ENCODE measurements at regions not wholly inside any gene's neighbourhood (a gene's known extent, or its start where the extent isn't known, plus 50 kb on each side); places are given as distances from the start of the nearest gene placed in this dataset.

DNA sequence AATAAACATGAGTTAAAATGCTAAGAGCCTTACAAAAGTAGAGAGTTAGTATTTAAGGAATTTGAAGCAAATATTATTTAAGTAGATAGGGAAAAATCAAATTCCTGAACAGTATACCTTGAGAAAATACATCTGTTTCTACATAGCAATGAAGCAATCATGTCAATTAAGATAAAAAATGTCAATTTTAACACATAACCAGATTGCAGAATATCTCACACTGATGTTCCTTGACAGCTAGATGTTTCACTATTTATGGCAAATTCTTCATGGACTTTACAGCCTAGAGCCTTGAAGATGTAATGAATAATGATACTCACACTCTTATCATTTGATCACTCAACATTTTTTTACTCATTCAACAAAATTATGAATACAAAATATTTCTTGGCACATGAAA is 708.2 kb upstream of the PTPRD start:
- no peak for DNase-seq (ENCODE audit: low spot score)

DNA sequence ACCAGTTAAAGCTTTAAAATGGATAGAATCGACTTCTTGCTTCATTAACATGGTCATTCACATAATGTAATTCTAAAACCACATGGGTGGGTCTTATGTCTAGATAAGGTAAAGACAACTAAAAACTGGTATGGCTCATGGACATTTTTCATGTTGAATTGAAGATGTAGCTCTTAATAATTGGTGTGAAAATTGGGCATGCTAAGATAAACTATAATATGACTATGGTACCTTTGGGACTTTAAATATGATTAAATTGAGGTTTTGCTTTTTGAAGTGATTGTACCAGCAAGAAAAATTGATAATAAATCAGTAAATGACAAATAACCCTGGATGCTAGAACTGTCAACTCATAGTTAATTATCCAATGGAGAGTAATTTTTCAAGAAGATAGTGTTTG is 710.7 kb upstream of the PTPRD start:
- DNase-seq (ENCODE audit: low spot score): no peak

DNA sequence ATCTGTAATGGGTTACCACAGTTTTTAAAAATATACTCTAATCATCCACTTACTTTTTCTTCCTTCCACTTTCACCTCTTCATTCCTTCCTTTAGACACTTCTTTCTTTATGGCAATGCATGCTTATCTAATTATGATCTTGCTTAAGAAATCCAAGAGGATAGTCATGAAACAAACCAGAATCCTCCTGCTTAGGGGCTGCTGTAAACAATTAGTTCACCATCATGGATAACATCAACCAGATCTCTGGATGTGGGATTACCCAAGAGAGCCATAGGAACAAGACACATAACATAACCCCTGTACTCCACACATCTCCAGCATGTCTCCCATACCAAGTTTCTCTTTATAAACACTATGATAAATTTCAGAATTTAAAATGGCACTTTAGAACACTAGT is 713.4 kb upstream of the PTPRD start:
- no peak for DNase-seq (ENCODE audit: low spot score)

DNA sequence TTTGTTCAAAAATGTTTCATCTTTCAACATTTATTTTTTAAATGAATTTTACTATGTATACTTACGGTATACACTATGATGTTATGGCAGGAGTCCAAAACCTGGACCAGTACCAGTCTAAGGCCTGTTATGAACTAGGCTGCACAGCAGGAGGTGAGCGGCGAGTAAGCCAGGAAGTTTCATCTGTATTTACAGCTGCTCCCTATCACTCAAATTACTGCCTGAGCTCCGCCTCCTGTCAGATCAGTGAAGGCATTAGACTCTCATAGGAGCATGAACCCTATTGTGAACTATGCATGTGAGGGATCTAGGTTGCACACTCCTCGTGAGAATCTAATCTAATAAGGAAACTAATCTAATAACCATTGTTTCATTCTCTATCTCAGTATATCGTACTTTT is 715.5 kb upstream of the PTPRD start:
- no peak for DNase-seq (ENCODE audit: low spot score)

DNA sequence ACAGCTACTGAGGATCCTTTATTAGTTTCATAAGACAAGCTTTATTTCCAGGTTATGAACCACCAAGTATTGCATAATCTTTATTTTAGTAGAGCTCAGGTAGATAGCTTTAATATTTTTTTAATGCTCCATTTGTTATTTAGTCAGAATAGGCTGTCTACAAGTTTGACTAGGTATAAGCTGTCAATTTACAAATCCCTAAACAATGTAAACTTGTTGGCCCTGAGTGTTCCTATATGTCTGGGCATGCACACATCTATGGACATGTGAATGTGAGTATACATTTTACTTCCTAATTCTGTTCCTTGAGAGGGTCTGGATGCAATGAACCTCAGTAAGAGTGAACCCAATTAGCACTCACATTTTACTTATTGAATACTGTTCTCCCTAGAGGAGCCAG is 722.2 kb upstream of the PTPRD start:
- DNase-seq (ENCODE audit: low spot score): no peak

DNA sequence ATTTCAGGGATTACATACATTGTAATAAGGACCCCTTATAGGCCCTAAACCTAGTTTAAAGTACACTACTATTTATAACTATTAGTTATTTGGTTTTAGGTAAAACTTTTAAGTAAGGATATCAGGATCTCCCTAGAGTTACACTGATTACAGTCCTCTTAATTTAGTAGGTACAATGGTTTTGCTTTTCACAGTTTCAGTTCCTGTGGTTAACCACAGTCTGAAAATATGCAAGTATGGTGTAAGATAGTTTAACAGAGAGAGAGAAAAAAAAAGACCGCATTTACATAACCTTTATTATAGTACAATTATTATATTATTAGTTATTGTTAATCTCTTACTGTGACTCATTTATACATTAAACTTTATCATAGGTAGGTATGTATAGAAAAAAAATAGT is 725.3 kb upstream of the PTPRD start:
- no peak for DNase-seq (ENCODE audit: low spot score)

DNA sequence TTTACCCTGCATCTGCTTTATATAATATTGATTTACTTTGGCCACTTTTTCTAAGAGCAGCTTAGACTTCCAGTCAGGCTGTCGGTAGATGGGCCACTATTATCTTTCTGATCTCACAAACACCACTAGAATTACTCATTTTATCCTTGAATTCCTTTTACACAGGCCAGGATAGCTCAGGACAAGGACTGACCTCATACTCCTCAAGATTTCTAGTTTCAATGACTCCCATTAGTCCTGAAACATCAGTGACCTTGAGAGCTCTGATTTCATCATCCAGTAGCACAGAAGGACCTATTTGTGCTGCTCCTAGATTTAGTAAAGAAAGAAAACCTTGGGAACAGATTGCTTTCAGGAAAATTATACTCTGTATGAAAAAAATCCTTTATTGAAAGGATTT is 727.9 kb upstream of the PTPRD start:
- DNase-seq (ENCODE audit: low spot score): no peak

DNA sequence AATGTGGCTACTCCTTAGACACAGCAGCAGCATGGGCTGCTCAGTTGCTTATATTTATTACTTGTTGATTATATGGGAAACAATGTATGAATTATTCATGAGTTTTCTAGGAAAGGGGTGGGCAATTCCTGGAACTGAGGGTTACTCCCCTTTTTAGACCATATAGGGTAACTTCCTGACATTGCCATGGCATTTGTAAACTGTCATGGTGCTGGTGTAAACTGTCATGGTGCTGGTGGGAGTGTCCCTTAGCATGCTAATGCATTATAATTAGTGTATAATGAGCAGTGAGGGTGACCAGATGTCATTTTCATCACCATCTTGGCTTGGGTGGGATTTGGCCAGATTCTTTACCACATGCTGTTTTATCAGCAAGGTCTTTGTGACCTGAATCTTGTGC is 734.6 kb upstream of the PTPRD start:
- DNase-seq (ENCODE audit: low spot score): no peak

DNA sequence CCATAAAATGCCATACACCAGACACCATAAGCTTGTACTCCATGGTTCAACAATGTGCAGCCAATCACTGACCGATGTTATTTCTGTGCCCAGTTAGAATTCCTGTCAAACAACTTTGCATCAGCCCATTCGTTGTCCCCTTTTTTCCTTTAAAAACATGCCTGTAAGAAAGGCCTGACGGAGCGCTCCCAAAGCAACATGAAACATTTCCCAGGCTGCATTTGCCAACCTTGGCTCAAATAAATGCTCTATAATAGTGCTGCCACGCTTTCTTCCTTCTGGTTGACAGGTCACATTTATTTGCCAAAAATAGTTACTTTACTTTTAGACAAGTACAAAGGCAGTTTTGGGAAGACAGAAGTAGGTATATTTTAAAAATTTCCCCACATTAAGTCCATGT is 735.6 kb upstream of the PTPRD start:
- DNase-seq (ENCODE audit: low spot score): no peak

DNA sequence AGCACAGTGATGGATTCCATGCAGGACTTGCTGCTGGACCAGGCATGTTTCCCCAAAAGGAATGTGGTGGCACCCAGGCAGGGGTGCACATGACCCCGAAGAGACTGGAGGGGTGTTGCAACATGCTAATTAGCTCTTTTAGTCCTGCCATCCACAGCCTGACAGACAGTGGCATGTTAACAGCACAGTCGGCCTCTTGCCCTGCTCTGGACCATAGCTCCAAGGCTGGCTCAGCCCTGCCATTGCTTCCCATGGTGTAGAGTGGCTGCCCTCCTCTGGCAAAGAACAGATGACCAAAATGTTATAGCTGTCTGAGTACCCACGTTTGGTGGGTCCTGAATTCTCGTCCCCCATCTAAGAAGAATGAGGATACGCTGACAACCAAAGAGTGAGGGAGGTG is 736.4 kb upstream of the PTPRD start:
- DNase-seq (ENCODE audit: low spot score): no peak

DNA sequence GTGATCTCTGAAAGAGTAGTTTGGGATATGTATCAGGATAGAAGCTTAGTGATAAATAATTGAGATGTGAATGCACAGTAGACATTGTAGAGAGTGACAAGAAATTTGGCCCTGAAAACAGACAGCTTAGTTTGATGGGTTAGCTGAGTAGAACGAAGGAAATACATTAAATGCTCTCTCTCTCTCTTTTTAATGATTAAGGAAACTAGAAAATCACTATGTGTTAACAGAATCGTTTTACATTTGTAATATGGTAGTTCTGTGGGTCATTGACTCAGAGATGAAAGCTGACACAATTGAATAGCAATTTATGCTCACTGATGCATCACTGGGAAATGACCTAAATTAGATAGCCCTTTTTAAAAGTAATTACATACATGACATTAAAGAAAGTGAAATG is 739.8 kb upstream of the PTPRD start:
- no peak for DNase-seq (ENCODE audit: low spot score)

DNA sequence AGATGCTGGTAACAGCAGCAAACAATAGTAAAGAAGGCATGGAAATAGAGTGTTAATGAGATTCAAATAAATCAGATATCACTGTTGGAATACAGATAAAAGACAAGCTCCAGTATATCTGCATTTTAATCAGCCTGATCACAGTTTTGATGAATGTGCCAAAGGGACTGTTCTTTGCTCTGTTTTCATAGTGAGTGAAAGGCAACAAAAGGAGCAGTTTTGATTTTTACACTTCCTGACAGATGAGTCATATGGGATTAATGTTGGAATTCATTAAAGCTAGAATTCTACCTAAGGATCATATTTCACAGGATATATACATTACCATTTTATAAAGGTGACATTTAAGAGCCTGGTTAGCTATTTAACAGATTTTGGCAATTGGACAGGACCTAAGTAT is 743.3 kb upstream of the PTPRD start:
- no peak for DNase-seq (ENCODE audit: low spot score)

DNA sequence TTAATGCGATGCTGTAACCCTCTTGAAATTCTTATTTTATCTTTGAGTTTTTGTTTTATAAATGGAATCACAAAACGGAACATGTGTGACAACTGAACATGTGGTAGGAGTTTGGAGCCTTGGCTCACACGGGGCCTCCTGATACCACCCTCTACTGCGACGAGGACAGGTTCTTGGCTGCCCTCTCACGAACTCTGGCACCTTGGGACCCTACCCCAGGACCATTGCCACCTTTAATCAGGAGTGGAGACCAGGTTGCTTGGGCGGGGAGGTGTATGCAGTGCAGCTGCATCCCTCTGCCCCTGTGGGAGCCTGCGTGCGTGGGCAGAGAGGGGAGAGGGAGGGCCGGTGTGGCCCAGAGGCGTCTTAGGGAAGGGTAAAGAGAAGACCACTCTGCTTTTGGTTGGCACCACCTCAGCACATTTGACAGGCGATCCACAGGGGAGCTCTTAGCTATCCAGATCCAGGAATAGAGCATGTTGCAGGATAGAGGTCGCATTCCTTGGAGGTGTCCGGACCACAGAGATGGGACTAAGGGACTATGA is 753.9 kb upstream of the PTPRD start:
- no peak for DNase-seq (ENCODE audit: low spot score)

DNA sequence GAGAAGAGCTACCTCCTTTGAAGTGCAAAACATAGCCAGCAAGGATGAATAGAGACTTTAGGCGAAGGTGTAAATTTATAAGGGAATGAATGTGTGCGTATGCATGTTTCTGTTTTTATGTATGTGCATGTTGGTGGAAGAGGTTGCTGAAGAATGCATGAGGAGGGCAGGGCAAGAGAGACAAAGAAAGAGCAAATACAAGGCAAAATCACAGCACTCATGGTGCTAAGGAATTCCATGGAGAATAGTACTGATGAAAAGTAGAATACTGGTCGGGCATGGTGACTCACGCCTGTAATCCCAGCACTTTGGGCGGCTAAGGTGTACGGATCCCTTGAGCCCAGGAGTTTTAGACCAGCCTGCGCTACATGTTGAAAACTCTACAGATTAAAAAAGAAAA is 762.1 kb upstream of the PTPRD start:
- no peak for DNase-seq (ENCODE audit: low spot score)

DNA sequence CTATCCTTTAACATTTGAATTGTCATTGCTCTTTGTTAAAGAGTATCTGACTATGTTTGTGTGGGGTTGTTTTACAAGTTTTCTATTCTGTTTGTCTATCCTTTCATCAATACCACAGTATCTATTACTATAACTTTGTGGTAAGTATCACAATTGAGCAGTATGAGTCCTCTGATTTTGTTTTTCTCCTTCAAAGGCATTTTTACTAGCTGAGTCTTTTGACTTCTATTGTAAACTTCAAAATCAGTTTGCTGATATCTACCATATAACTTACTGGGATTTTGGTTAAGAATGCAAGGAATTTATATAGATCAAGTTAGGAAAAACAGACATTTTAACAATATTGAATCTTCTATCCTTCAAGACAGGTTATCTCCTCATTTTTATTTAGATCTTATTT is 789.8 kb upstream of the PTPRD start:
- no peak for DNase-seq (ENCODE audit: low spot score)

DNA sequence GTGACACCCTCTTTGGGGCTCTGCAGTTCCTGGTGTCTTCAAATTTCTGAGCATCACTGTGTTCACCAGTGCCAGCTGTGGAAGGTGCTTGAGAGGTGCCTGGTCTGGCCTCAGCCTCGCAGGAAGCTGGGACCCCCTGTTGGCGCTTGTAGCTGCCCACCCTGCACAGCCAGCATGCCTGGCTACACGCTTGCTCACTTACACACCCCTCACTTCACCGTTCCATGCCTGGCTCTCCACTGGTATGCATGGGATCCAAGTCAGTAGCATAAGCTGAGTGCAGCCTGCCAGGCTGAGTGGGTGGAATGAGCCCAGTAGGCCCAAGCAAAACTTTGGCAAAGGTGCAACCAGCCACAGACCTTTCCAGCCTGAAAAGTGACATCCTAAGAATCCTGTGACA is 801.4 kb upstream of the PTPRD start:
- DNase-seq (ENCODE audit: low spot score): no peak

DNA sequence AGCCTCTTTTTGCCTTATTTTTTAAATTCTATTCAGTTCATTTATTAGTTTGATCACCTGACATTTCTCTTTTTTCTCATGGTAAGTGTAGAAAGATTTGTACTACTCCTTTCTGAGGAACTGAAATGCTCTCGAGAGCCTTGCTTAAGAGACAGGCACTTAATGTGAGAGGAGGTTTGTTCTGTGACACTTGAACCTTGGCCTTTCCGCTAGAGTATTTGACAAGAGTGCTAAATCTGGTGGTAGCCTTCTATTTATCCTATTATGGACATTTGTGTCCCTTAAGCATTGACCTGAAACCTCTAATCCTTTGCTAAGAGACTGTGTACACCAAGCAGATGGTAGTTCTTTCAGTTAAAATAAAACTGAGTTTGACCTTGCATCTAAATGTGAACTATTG is 805.0 kb upstream of the PTPRD start:
- no peak for DNase-seq (ENCODE audit: low spot score)

DNA sequence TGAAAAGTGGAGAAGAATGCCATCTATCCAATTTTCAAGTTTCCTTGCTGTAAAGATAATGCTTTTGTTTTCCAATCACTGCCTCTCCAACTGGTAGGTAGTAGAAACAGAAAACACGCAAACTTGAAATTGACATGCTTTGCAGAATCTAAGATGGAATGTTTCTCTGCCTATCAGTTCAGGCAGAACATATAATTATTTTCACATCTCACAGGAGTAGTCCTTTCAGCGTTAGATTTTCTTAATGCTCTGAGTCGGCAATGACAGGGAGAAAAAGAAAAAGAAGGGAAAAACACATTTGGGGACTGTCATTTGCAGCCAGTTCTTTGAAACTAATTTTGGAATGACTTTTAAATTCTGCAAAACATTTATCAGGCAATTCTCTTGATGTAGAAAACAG is 818.7 kb upstream of the PTPRD start:
- no peak for DNase-seq (ENCODE audit: low spot score)

DNA sequence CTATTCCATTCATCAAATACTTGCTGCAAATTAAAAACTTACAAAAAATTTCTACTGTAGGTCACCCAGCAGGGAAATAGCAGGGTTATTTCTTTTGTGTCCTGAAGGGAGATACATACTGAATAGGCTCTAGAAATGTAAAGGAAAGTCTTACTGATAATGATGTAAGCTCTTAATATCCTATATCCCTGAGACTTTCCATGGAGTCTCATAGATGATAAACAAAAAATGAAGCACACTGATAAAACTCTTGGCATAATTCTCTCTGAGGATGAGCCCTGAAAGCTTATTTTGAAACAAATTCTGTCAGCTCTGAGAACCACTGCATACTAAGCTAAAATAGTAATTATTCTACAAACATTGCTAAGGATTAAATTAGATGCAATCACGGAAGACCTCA is 819.6 kb upstream of the PTPRD start:
- no peak for DNase-seq (ENCODE audit: low spot score)

DNA sequence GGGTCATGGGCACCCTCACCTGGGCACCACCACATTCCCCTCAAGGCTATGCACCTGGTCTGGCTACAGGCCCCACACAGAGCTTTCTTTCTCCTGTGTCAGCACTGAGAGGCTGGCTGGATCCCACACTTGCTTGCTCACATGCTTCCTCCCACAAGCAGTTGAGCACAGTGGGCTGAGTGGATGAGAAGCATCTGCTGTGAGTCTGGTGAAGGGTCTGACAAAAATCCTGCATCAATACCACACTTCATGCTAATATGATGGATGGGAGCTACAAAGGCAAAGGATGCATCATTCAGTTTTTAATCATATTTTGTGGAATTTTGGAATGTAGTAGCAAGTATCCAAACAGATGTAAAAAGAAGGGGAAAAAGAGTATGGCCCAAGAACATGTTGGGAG is 830.8 kb upstream of the PTPRD start:
- DNase-seq (ENCODE audit: low spot score): no peak

DNA sequence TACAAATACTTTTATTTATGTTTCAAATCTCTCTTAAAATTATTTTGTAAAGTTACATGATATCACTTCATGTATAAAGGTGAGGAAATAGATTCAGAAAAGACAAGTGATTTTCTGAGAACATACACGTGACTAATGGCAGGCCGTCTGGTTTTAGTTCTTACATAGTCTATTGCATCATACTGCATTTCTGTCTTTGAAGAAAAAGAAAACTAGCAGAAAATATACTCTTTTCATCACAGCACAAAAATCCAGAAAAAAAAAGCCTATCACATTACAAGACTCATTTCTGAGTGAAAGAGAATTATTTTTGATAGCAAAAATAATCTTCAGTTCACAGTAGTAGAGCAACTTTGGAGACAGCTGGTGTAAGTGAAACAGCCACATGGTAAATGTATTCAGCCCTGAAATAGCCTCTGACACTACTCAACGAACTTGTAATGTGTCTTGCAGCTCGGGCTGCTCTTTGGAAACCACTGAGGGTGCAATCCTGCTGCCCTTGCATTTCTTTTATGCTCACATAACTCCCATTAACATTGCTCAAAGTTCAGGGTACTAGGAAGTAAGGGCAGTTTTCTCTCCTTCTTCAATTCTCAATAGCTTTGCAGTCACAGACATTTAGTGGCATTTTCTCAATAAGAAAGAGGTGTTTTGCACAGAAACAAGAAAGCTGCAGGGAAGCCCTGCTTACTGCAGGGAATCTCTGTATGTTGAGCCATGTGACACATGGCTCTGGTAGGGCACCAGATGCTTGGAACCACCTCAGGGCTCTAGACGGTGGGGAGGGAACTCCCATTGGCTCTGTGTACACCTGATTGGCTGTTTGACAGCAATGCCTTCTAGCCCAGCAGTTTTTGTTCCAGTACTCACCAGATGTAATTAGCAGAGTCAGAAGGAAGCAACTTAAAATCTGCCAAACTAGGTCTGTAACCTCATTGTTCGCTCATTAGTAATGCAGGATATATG is 845.3 kb upstream of the PTPRD start:
- no peak for DNase-seq (ENCODE audit: low spot score)

DNA sequence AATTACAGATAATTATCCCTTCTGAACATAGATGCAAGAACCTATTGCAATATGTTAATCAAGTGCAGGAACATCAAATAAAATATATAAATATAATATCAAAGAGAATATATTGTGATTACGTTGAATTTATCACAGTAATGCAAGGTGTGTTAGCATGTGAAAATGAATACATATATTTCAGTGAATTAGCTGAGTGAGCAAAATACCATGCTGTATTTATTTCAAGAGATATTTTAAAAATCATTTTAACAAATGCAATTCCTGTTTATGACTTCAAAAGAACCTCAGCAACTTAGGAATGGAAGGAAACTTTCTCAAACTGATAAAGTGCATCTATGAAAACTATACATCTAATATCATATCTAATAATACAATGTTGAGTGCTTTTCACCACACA is 856.9 kb upstream of the PTPRD start:
- DNase-seq (ENCODE audit: low spot score): no peak

DNA sequence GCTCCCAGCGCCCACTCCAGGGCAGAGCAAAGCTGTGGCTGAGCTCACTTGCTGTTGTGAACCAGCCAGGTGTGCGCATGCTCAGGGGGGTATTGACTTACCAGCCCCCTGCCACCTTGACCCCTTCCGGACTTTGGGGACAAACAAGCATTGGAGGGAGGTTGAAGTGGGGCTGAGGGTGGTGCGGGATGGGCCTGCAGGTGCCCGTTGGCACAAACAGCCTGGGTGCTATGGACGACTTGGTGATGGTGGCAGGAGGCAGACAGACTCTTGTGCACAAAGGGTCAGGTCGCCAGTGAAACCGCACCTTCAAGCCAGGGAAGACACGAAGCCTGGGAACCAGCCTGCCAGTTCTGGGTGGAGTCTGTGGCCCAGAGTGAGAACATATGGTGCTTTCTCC is 858.5 kb upstream of the PTPRD start:
- DNase-seq (ENCODE audit: low spot score): no peak

DNA sequence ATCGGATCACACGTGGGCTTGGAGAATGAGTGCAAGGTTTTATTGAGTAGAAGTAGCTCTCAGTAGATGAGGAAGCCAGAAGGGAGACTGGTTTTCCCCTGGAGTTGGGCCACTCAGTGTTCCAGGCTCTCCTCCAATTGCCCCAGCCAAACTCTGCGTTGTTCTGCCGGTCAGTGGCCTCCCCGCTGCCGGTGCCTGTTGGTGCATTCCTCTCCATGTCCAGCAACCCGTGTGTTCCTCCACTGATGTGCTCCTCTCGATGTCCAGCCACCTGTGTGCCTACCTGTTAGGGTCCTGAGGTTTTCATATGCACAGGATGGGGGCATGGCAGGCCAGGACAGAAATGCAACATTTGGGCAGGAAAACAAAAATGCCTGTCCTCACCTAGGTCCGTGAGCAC is 888.0 kb upstream of the PTPRD start:
- DNase-seq (ENCODE audit: low spot score): no peak
